ENCODE measurements at regions not wholly inside any gene's neighbourhood (a gene's known extent, or its start where the extent isn't known, plus 50 kb on each side); places are given as distances from the start of the nearest gene placed in this dataset.
"Not testable (repeated sequence)": the region's sequence is repeated elsewhere in the genome, so short reads cannot be mapped to it uniquely, and the experiment has no call there.

- Histone ChIP-seq H3K4me1 (no peaks in the 10 kb centered on the region), H3K27me3 (no peaks in the 10 kb centered on the region), H3K4me3 (no peak overlapping the region), H3K9me3 (no peaks in the 10 kb centered on the region), H3K27ac (no peak overlapping the region), H3K36me3 (no peaks in the 10 kb centered on the region)
- 21 to 46% methylated on average over 2 of the region's 2 CpGs for WGBS, 2 donors (ENCODE audit: low coverage in 1 of 2)
- DNase-seq, result no peak
- intact Hi-C loops (cut with DNase I; ENCODE audit: low total_unique reads), result no loop called here
- TF ChIP-seq POLR2A (IDR thresholded peaks at IDR 0.05) (no peak), POLR2AphosphoS5 (IDR thresholded peaks at IDR 0.05) (no peak), EP300 (IDR thresholded peaks at IDR 0.05; ENCODE audit: low read depth) (no peak)
- TF ChIP-seq, protein P1, sequence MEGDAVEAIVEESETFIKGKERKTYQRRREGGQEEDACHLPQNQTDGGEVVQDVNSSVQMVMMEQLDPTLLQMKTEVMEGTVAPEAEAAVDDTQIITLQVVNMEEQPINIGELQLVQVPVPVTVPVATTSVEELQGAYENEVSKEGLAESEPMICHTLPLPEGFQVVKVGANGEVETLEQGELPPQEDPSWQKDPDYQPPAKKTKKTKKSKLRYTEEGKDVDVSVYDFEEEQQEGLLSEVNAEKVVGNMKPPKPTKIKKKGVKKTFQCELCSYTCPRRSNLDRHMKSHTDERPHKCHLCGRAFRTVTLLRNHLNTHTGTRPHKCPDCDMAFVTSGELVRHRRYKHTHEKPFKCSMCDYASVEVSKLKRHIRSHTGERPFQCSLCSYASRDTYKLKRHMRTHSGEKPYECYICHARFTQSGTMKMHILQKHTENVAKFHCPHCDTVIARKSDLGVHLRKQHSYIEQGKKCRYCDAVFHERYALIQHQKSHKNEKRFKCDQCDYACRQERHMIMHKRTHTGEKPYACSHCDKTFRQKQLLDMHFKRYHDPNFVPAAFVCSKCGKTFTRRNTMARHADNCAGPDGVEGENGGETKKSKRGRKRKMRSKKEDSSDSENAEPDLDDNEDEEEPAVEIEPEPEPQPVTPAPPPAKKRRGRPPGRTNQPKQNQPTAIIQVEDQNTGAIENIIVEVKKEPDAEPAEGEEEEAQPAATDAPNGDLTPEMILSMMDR (IDR thresholded peaks at IDR 0.05), result no peak
- in situ Hi-C loops (cut with MboI; ENCODE audit: low pct_ligation_motif_present in 1 of 4, low pct_unique_long_range_greater_than_20kb in 1 of 4, low sequenced_read_pairs in 3 of 4), result no loop called here
Measured at GRCh38 chr9:90517103-90517502, 125.5 kb downstream of the DIRAS2 start.

- in situ Hi-C loops (cut with MboI; ENCODE audit: low pct_ligation_motif_present in 1 of 4, low pct_unique_long_range_greater_than_20kb in 1 of 4, low sequenced_read_pairs in 3 of 4), result no loop called here
- Histone ChIP-seq H3K4me3 (no peak overlapping the region), H3K4me1 (peaks cover 0 to 3% (median 0%) of the 10 kb centered on the region in 4 donors), H3K27me3 (no peaks in the 10 kb centered on the region), H3K9me3 (no peaks in the 10 kb centered on the region), H3K27ac (no peak overlapping the region), H3K36me3 (no peaks in the 10 kb centered on the region)
- WGBS, 2 donors (ENCODE audit: low coverage in 1 of 2), result 62 to 68% methylated on average over 5 to 7 of the region's 7 CpGs
- DNase-seq, result no peak
- intact Hi-C loops (cut with DNase I; ENCODE audit: low total_unique reads), result no loop called here
- no peak for TF ChIP-seq POLR2AphosphoS5 (IDR thresholded peaks at IDR 0.05)
- TF ChIP-seq, protein P1 (IDR thresholded peaks at IDR 0.05), result no peak
Measured at GRCh38 chr9:90521811-90522570, 120.6 kb downstream of the DIRAS2 start.

- TF ChIP-seq POLR2A (IDR thresholded peaks at IDR 0.05) (no peak), EP300 (IDR thresholded peaks at IDR 0.05; ENCODE audit: low read depth) (no peak), POLR2AphosphoS5 (IDR thresholded peaks at IDR 0.05) (no peak)
- TF ChIP-seq, protein P1 (IDR thresholded peaks at IDR 0.05), result no peak
- H3K4me3 ChIP-seq, result no peak overlapping the region
- 18% methylated on average over 1 of the region's 1 CpG; no CpG with 5 or more reads in 1 of the 2 donors for WGBS, 2 donors (ENCODE audit: low coverage in 1 of 2)
- intact Hi-C loops (cut with DNase I; ENCODE audit: low total_unique reads), result no loop called here
- H3K36me3 ChIP-seq, result no peaks in the 10 kb centered on the region
- H3K4me1 ChIP-seq, result peaks cover 0 to 3% (median 0%) of the 10 kb centered on the region in 4 donors
- no peaks in the 10 kb centered on the region for H3K27me3 ChIP-seq
- DNase-seq, result peak; percentile 51
- no peak overlapping the region for H3K27ac ChIP-seq
- no peaks in the 10 kb centered on the region for H3K9me3 ChIP-seq
- in situ Hi-C loops (cut with MboI; ENCODE audit: low pct_ligation_motif_present in 1 of 4, low pct_unique_long_range_greater_than_20kb in 1 of 4, low sequenced_read_pairs in 3 of 4), result no loop called here
Measured at GRCh38 chr9:90523958-90524357, 118.7 kb downstream of the DIRAS2 start.

GRCh38 chr9:90526386-90526785, 116.2 kb downstream of the DIRAS2 start:
- peaks cover 0 to 3% (median 0%) of the 10 kb centered on the region in 4 donors for H3K4me1 ChIP-seq
- H3K27ac ChIP-seq, result no peak overlapping the region
- intact Hi-C loops (cut with DNase I; ENCODE audit: low total_unique reads), result no loop called here

GRCh38 chr9:90536094-90536493, 106.5 kb downstream of the DIRAS2 start:
- in situ Hi-C loops (cut with MboI; ENCODE audit: low pct_ligation_motif_present in 1 of 4, low pct_unique_long_range_greater_than_20kb in 1 of 4, low sequenced_read_pairs in 3 of 4); H3K27ac ChIP-seq; H3K36me3 ChIP-seq; DNase-seq; H3K9me3 ChIP-seq; H3K4me3 ChIP-seq; H3K4me1 ChIP-seq; intact Hi-C loops (cut with DNase I; ENCODE audit: low total_unique reads): not testable (repeated sequence)
- 77 to 86% methylated on average over 3 to 4 of the region's 4 CpGs for WGBS, 2 donors (ENCODE audit: low coverage in 1 of 2)
- H3K27me3 ChIP-seq, result peaks cover 15% of the 10 kb centered on the region

More at GRCh38 chr9:90526386-90526785, 116.2 kb downstream of the DIRAS2 start:
- no peaks in the 10 kb centered on the region for H3K27me3 ChIP-seq
- TF ChIP-seq POLR2AphosphoS5 (IDR thresholded peaks at IDR 0.05) (no peak), POLR2A (IDR thresholded peaks at IDR 0.05) (no peak), EP300 (IDR thresholded peaks at IDR 0.05; ENCODE audit: low read depth) (no peak)
- TF ChIP-seq, protein P1 (IDR thresholded peaks at IDR 0.05), result no peak
- no peak overlapping the region for H3K4me3 ChIP-seq
- no peaks in the 10 kb centered on the region for H3K36me3 ChIP-seq
- in situ Hi-C loops (cut with MboI; ENCODE audit: low pct_ligation_motif_present in 1 of 4, low pct_unique_long_range_greater_than_20kb in 1 of 4, low sequenced_read_pairs in 3 of 4), result no loop called here
- H3K9me3 ChIP-seq, result no peaks in the 10 kb centered on the region
- DNase-seq, result no peak
